ENCODE measurements at regions not wholly inside any gene's neighbourhood (a gene's known extent, or its start where the extent isn't known, plus 50 kb on each side); places are given as distances from the start of the nearest gene placed in this dataset.
A peak's percentile ranks its signal among the peaks of the same experiment; 100 is the strongest.
"Not testable (repeated sequence)": the region's sequence is repeated elsewhere in the genome, so short reads cannot be mapped to it uniquely, and the experiment has no call there.

DNA sequence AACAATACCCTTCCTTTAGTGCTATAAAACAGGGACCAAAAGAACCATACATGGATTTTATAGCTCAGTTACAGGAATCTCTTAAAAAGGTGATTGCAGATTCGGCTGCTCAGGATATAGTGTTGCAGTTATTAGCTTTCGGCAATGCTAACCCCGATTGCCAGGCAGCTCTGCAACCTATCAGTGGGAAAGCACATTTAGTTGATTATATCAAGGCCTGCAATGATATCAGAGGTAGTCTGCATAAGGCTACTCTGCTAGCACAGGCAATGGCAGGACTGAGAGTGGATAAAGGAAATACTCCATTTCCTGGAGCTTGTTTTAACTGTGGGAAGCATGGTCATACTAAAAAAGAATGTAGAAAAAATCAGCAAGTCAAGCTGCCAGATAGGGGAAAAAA lies 327.7 kb downstream of the REEP3 start:
- not testable (repeated sequence) for DNase-seq (ENCODE audit: low read depth)

DNA sequence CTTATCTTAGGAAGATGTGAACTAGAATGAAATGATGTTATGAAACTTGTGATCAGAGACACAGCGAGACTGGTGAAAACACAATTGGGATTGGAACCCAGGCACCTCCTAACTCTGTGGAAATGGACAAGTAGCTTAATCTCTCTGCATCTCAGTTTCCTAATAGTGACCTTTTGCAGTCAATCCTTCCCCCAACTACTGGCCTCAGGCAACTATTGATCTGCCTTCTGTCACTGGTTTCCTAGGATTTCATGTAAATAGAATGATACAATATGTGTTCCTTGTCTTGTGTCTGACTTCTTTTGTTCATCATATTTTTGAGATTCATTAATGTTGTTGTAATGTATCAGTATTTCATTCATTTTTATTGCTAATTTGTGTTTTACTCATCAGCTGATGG lies 341.7 kb downstream of the REEP3 start:
- DNase-seq (ENCODE audit: low read depth): no peak

GRCh38 chr10:63865210-63865609 lies 344.0 kb downstream of the REEP3 start:
- DNase-seq (ENCODE audit: low read depth): no peak

- peak; percentile 39 for DNase-seq (ENCODE audit: low read depth)
Observed at GRCh38 chr10:63866075-63866746, 345.0 kb downstream of the REEP3 start.

- DNase-seq (ENCODE audit: low read depth): no peak
Observed at GRCh38 chr10:63866747-63867140, 345.5 kb downstream of the REEP3 start.

GRCh38 chr10:63878428-63878827 lies 357.2 kb downstream of the REEP3 start:
- DNase-seq (ENCODE audit: low read depth): no peak

- no peak for DNase-seq (ENCODE audit: low read depth)
Observed at GRCh38 chr10:63883861-63884260, 362.7 kb downstream of the REEP3 start.

DNA sequence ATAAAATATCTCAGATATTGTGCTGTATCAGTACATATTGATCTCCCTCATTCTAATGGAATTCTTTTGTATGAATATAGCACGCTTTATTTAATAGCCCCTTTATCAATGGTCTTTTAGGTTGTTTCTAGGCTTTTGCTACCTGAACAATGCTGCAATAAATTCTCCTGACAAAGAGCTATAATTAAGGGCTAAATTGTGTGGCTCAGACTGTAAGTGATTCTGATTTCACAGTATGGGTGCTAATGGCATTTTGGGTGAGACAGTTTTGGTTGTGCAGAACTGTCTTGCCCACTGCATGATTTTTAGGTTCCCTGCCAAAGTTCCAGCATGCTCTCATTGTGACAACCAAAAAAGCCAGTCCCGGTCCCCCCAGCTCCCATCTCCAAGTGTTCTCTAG lies 363.2 kb downstream of the REEP3 start:
- DNase-seq (ENCODE audit: low read depth): no peak

DNA sequence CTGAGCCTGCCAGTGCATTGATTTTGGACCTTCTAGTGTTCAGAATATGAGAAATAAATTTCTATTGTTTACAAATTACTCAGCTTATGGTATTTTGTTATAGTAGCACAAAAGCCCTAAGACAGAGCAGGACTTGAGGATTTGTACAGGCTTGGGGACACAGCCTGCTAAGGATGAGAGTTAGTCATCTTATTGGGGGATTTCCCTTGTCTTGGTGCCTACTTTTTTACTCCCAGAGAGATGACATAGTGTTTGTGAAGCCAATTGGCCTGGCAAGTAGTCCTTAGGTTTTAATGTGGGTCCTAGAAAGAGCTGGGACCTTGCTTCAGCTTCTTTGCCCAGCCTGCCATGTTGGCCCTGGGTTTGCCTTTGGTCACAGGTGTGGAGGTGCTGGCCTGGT lies 364.0 kb downstream of the REEP3 start:
- no peak for DNase-seq (ENCODE audit: low read depth)

GRCh38 chr10:63886281-63887022 lies 365.3 kb downstream of the REEP3 start:
- DNase-seq (ENCODE audit: low read depth): no peak

- DNase-seq (ENCODE audit: low read depth): no peak
Observed at GRCh38 chr10:63887023-63887589, 365.9 kb downstream of the REEP3 start.

DNA sequence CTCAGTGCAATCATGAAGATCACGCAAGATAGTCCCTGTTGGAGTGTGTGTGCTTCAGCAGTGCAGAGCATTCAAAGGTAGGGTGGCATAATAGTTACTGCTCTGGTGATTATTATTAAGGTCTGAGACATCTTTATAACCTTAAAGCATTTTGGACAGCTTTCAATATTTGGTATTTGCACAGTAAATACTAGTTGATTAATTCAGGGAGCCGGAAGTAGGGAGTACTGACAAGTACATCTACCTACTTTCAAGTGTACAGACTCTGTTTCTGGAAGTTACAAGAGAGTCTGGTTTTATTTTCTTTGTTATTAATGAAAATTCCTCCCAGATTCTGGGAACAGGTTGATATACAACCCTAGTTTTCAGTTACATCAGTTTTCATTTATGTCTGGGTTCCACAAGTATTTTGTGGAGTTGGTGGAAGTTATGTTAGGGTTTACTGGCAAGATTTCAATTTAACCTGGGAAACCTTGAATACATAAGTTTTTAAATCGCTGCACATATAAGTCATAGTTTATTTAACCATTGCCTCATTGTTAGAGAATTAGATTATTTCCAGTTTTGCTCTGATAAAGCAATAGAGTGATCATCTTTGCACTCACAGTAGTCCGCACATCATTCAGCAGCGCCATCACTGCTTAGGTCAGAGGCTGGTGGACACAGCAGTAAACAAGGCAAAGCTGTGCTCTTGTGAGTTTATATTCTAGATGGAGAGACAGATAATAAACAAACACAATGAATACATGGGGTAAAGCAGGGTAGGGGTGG lies 366.6 kb downstream of the REEP3 start:
- DNase-seq (ENCODE audit: low read depth): no peak

GRCh38 chr10:63889803-63890202 lies 368.6 kb downstream of the REEP3 start:
- DNase-seq (ENCODE audit: low read depth): no peak

- no peak for DNase-seq (ENCODE audit: low read depth)
Observed at GRCh38 chr10:63896992-63897391, 375.8 kb downstream of the REEP3 start.

DNA sequence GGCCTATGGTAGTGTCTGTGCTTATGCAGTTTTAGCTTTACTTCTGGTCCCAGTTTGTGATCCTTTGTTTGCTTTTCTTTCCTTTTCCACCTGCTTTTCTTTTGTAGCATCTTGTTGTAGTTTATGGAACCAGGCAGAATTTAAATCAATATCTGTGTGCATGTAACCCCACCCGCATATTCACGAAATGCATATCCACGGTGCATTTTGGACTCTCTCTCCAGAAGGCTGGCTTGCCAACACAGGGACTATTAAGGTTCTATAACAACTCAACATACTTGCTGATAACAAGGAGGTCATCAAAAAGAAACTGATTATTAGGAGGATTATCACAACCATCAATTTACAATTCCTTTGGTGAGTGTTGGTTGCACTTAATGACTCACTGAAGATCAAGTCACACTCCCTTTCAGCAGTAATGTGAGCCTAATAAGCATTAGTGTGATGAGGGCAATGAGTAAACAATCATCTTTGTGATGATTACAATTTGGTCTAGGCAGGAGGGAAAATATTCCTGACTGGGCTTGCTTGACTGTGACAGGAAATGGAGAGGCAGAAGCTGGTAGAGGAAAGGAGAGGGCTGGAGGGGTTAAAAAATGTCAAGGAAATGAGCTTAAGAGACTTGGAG lies 378.6 kb downstream of the REEP3 start:
- no peak for DNase-seq (ENCODE audit: low read depth)

- no peak for DNase-seq (ENCODE audit: low read depth)
Observed at GRCh38 chr10:63901228-63901627, 380.0 kb downstream of the REEP3 start.

GRCh38 chr10:63901881-63902280 lies 380.7 kb downstream of the REEP3 start:
- no peak for DNase-seq (ENCODE audit: low read depth)

- no peak for DNase-seq (ENCODE audit: low read depth)
Observed at GRCh38 chr10:63910806-63911205, 389.6 kb downstream of the REEP3 start.

- DNase-seq (ENCODE audit: low read depth): no peak
Observed at GRCh38 chr10:63915240-63915639, 394.0 kb downstream of the REEP3 start.

DNA sequence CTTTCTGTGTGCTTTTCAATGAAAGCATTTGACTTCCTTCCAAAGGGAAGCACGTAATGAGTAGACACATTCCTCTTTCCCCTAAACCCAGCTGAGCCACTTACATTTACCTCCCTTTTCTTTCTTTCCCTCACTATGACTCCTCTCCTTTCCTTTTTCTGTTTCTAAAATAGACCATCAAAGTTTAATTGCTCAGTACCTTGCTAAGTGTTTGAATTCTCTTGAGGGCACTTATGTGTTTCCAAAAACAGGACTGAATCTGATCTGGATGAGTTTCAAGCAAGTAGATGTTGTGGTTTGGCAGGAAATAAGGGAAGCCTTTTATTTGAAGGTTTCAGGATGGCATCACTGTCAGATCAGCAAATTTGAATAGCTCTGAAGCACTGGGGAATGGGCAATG lies 396.2 kb downstream of the REEP3 start:
- DNase-seq (ENCODE audit: low read depth): no peak

DNA sequence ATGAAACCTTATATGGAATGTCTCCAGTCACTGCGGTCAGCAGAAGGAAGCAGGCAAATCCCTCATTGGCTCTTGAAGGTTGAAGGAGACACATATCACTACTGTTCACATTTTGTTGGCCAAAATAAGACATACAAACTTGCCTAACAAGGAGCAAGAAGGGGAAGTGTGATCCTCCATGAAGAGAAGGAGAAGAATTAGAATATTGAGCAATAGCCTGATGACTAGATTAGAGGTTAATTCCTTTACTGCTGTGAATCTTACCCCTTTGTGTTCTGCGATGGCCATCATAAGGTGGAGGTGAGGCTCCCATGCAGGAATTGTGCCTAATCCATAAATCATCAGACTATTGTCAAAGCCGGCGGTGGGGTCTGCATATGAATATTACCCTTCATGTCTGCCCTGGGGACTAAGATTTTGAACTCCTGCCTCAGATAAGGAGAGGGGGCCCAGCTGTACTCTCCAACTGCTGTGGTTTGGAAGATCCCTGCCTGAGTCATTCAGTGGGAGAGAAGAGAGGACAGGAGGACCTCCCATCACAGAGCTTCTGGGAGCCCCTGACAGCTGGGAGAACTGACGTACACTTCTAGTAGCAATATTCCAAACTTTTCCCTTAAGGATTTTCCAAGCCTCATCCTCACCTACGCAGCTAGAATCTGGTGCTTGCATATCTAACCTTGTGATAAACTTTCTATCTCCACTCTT lies 398.5 kb downstream of the REEP3 start:
- DNase-seq (ENCODE audit: low read depth): no peak

DNA sequence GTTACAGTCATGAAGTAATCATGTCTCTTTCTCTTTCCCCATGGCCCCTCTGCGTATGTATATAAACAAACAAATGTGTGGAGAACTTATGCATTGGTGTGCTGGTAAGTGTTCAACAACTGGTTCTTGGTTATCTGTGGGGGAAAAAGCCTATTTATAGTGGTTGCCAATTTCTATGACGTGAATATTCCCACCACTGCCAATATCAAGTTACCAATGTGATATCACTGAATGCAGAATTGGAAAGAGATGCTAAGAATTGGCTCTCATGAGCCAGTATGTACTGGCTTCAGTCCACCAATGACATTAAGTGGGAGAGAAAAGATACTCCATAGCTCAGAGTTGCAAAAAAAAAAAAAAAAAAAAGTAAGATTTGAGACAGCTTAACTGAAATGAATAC lies 399.7 kb downstream of the REEP3 start:
- no peak for DNase-seq (ENCODE audit: low read depth)

Data from fibroblast of gingiva (primary cell).